ENCODE measurements at regions not wholly inside any gene's neighbourhood (a gene's known extent, or its start where the extent isn't known, plus 50 kb on each side); places are given as distances from the start of the nearest gene placed in this dataset.
A peak's percentile ranks its signal among the peaks of the same experiment; 100 is the strongest.
"Not testable (repeated sequence)": the region's sequence is repeated elsewhere in the genome, so short reads cannot be mapped to it uniquely, and the experiment has no call there.

DNA sequence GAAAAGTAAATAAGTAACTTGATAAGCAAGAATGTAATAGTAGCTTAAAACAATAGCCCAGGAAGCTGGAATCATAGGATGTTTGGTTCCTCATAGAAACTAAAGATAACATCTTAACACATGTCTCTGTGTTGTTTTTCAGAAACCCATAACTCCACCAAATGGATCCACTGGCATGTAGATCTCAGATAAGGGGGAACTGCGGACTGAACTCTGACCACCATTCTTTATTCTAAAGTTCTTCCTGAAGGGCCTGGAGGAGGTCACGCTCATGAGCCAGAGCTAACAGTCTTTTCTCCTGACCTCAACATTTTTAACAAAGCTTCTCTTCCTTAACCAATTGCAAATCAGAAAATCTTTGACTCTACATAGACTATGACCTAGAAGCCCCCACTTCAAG, 101.9 kb downstream of the SOX14 start:
- H3K4me1 ChIP-seq (ENCODE audit: control insufficient read depth, low read depth, low read length), result no peaks in the 10 kb centered on the region
- H3K4me2 ChIP-seq (ENCODE audit: low read length), result no peak overlapping the region
- WGBS (ENCODE audit: extremely low coverage, insufficient coverage, low lambda C conversion rate), result no CpG with 5 or more reads among the region's 2 CpGs

GRCh38 chr3:137866933-137867332, 102.8 kb downstream of the SOX14 start:
- Histone ChIP-seq H4K5ac (ENCODE audit: low read length) (no peak overlapping the region), H2BK120ac (ENCODE audit: low read depth, low read length) (no peak overlapping the region), H3K4me3 (ENCODE audit: low read length) (no peak overlapping the region), H3K4me1 (ENCODE audit: control insufficient read depth, low read depth, low read length) (no peaks in the 10 kb centered on the region), H3K79me2 (ENCODE audit: control insufficient read depth, insufficient read depth, low read length) (no peaks in the 10 kb centered on the region), H3K27ac (ENCODE audit: low read depth, low read length) (no peak overlapping the region), H3K18ac (ENCODE audit: low read length) (no peak overlapping the region), H2AK5ac (ENCODE audit: low read length) (no peak overlapping the region), H3K9ac (ENCODE audit: low read length) (no peak overlapping the region), H3K27me3 (ENCODE audit: insufficient read depth, low read length, poor library complexity) (no peaks in the 10 kb centered on the region), H3K4me2 (ENCODE audit: low read length) (no peak overlapping the region), H4K8ac (ENCODE audit: low read depth, low read length) (no peak overlapping the region), H3K56ac (ENCODE audit: low read length) (no peak overlapping the region), H2BK15ac (replicated peaks; ENCODE audit: low read depth) (no peak overlapping the region), H3K79me1 (ENCODE audit: low read length) (no peaks in the 10 kb centered on the region), H3K23ac (ENCODE audit: low read length) (no peak overlapping the region), H3K36me3 (ENCODE audit: control insufficient read depth, insufficient read depth, low read length) (no peaks in the 10 kb centered on the region), H2BK5ac (ENCODE audit: low read length) (no peak overlapping the region), H3K4ac (ENCODE audit: low read depth, low read length) (no peak overlapping the region)
- WGBS (ENCODE audit: extremely low coverage, insufficient coverage, low lambda C conversion rate), result no CpG with 5 or more reads among the region's 4 CpGs
- peak; percentile 62 for DNase-seq

More for the DNA sequence above, 101.9 kb downstream of the SOX14 start:
- Histone ChIP-seq H3K79me2 (ENCODE audit: control insufficient read depth, insufficient read depth, low read length) (no peaks in the 10 kb centered on the region), H4K8ac (ENCODE audit: low read depth, low read length) (no peak overlapping the region), H3K23ac (ENCODE audit: low read length) (no peak overlapping the region), H3K27ac (ENCODE audit: low read depth, low read length) (no peak overlapping the region), H3K4ac (ENCODE audit: low read depth, low read length) (no peak overlapping the region), H4K5ac (ENCODE audit: low read length) (no peak overlapping the region), H3K36me3 (ENCODE audit: control insufficient read depth, insufficient read depth, low read length) (no peaks in the 10 kb centered on the region), H3K79me1 (ENCODE audit: low read length) (no peaks in the 10 kb centered on the region), H3K27me3 (ENCODE audit: insufficient read depth, low read length, poor library complexity) (no peaks in the 10 kb centered on the region), H3K9ac (ENCODE audit: low read length) (no peak overlapping the region), H2AK5ac (ENCODE audit: low read length) (no peak overlapping the region), H3K56ac (ENCODE audit: low read length) (no peak overlapping the region), H2BK120ac (ENCODE audit: low read depth, low read length) (no peak overlapping the region), H2BK5ac (ENCODE audit: low read length) (no peak overlapping the region), H2BK15ac (replicated peaks; ENCODE audit: low read depth) (no peak overlapping the region), H3K4me3 (ENCODE audit: low read length) (no peak overlapping the region), H3K18ac (ENCODE audit: low read length) (no peak overlapping the region)
- no peak for DNase-seq

DNA sequence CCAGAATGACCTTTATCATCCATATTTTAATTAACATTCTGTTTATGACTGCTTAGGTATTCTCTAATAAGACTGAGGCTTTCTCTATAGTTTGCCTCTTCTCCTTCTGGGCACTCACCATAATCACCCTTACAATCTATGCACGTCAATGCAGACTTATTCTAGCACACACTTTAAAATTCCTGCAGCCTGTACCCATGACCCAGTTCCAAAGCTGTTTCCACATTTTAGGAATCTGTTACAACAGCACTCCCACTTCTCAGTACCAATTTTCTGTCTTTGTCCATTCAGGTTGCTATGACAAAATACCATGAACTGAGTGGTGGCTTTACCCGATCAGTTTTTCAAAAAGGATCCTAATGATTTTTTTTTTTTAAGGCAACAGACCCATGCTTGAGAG, 103.5 kb downstream of the SOX14 start:
- no CpG with 5 or more reads among the region's 2 CpGs for WGBS (ENCODE audit: extremely low coverage, insufficient coverage, low lambda C conversion rate)

GRCh38 chr3:137869022-137869421, 104.9 kb downstream of the SOX14 start:
- no peak for DNase-seq
- no peaks in the 10 kb centered on the region for H3K79me2 ChIP-seq (ENCODE audit: control insufficient read depth, insufficient read depth, low read length)
- no peaks in the 10 kb centered on the region for H3K36me3 ChIP-seq (ENCODE audit: control insufficient read depth, insufficient read depth, low read length)
- H3K4ac ChIP-seq (ENCODE audit: low read depth, low read length), result no peak overlapping the region
- H3K79me1 ChIP-seq (ENCODE audit: low read length), result no peaks in the 10 kb centered on the region
- WGBS (ENCODE audit: extremely low coverage, insufficient coverage, low lambda C conversion rate), result no CpG with 5 or more reads among the region's 5 CpGs
- no peak overlapping the region for H3K56ac ChIP-seq (ENCODE audit: low read length)
- H3K27ac ChIP-seq (ENCODE audit: low read depth, low read length), result no peak overlapping the region
- no peak overlapping the region for H2BK5ac ChIP-seq (ENCODE audit: low read length)
- H4K5ac ChIP-seq (ENCODE audit: low read length), result no peak overlapping the region
- H3K4me1 ChIP-seq (ENCODE audit: control insufficient read depth, low read depth, low read length), result no peaks in the 10 kb centered on the region
- no peak overlapping the region for H3K4me2 ChIP-seq (ENCODE audit: low read length)
- no peak overlapping the region for H3K9ac ChIP-seq (ENCODE audit: low read length)
- H4K8ac ChIP-seq (ENCODE audit: low read depth, low read length), result no peak overlapping the region
- H3K4me3 ChIP-seq (ENCODE audit: low read length), result no peak overlapping the region
- no peaks in the 10 kb centered on the region for H3K27me3 ChIP-seq (ENCODE audit: insufficient read depth, low read length, poor library complexity)
- H3K23ac ChIP-seq (ENCODE audit: low read length), result no peak overlapping the region
- H2AK5ac ChIP-seq (ENCODE audit: low read length), result no peak overlapping the region
- H2BK120ac ChIP-seq (ENCODE audit: low read depth, low read length), result no peak overlapping the region
- no peak overlapping the region for H3K18ac ChIP-seq (ENCODE audit: low read length)
- no peak overlapping the region for H2BK15ac ChIP-seq (replicated peaks; ENCODE audit: low read depth)

More for the DNA sequence above, 103.5 kb downstream of the SOX14 start:
- Histone ChIP-seq H3K79me1 (ENCODE audit: low read length) (no peaks in the 10 kb centered on the region), H4K8ac (ENCODE audit: low read depth, low read length) (no peak overlapping the region), H3K23ac (ENCODE audit: low read length) (no peak overlapping the region), H3K27ac (ENCODE audit: low read depth, low read length) (no peak overlapping the region), H2BK15ac (replicated peaks; ENCODE audit: low read depth) (no peak overlapping the region), H3K79me2 (ENCODE audit: control insufficient read depth, insufficient read depth, low read length) (no peaks in the 10 kb centered on the region), H3K36me3 (ENCODE audit: control insufficient read depth, insufficient read depth, low read length) (no peaks in the 10 kb centered on the region), H2BK5ac (ENCODE audit: low read length) (no peak overlapping the region), H3K4me3 (ENCODE audit: low read length) (no peak overlapping the region), H3K9ac (ENCODE audit: low read length) (no peak overlapping the region), H2BK120ac (ENCODE audit: low read depth, low read length) (no peak overlapping the region), H3K27me3 (ENCODE audit: insufficient read depth, low read length, poor library complexity) (no peaks in the 10 kb centered on the region), H3K4me1 (ENCODE audit: control insufficient read depth, low read depth, low read length) (no peaks in the 10 kb centered on the region), H3K4me2 (ENCODE audit: low read length) (no peak overlapping the region), H4K5ac (ENCODE audit: low read length) (no peak overlapping the region), H3K56ac (ENCODE audit: low read length) (no peak overlapping the region), H3K18ac (ENCODE audit: low read length) (no peak overlapping the region), H3K4ac (ENCODE audit: low read depth, low read length) (no peak overlapping the region), H2AK5ac (ENCODE audit: low read length) (no peak overlapping the region)
- no peak for DNase-seq

GRCh38 chr3:137872589-137872988, 108.5 kb downstream of the SOX14 start:
- not testable (repeated sequence) for H3K79me2 ChIP-seq (ENCODE audit: control insufficient read depth, insufficient read depth, low read length); H2AK5ac ChIP-seq (ENCODE audit: low read length); H3K4me3 ChIP-seq (ENCODE audit: low read length); H3K79me1 ChIP-seq (ENCODE audit: low read length); H3K27ac ChIP-seq (ENCODE audit: low read depth, low read length); H3K36me3 ChIP-seq (ENCODE audit: control insufficient read depth, insufficient read depth, low read length); H3K27me3 ChIP-seq (ENCODE audit: insufficient read depth, low read length, poor library complexity); H2BK120ac ChIP-seq (ENCODE audit: low read depth, low read length); H3K4ac ChIP-seq (ENCODE audit: low read depth, low read length); H4K8ac ChIP-seq (ENCODE audit: low read depth, low read length); H2BK5ac ChIP-seq (ENCODE audit: low read length); H4K5ac ChIP-seq (ENCODE audit: low read length); H3K56ac ChIP-seq (ENCODE audit: low read length); H3K18ac ChIP-seq (ENCODE audit: low read length); H3K4me1 ChIP-seq (ENCODE audit: control insufficient read depth, low read depth, low read length); DNase-seq; H3K4me2 ChIP-seq (ENCODE audit: low read length); H2BK15ac ChIP-seq (replicated peaks; ENCODE audit: low read depth); H3K9ac ChIP-seq (ENCODE audit: low read length); H3K23ac ChIP-seq (ENCODE audit: low read length)
- WGBS (ENCODE audit: extremely low coverage, insufficient coverage, low lambda C conversion rate), result no CpG with 5 or more reads among the region's 25 CpGs

- H3K4ac ChIP-seq (ENCODE audit: low read depth, low read length); H3K27ac ChIP-seq (ENCODE audit: low read depth, low read length); H3K18ac ChIP-seq (ENCODE audit: low read length); H3K4me1 ChIP-seq (ENCODE audit: control insufficient read depth, low read depth, low read length); H4K5ac ChIP-seq (ENCODE audit: low read length); H2AK5ac ChIP-seq (ENCODE audit: low read length); H3K4me3 ChIP-seq (ENCODE audit: low read length); H3K23ac ChIP-seq (ENCODE audit: low read length); H2BK120ac ChIP-seq (ENCODE audit: low read depth, low read length); H3K79me1 ChIP-seq (ENCODE audit: low read length); H2BK15ac ChIP-seq (replicated peaks; ENCODE audit: low read depth); H4K8ac ChIP-seq (ENCODE audit: low read depth, low read length); H3K9ac ChIP-seq (ENCODE audit: low read length); H3K27me3 ChIP-seq (ENCODE audit: insufficient read depth, low read length, poor library complexity); H3K36me3 ChIP-seq (ENCODE audit: control insufficient read depth, insufficient read depth, low read length); H2BK5ac ChIP-seq (ENCODE audit: low read length); H3K4me2 ChIP-seq (ENCODE audit: low read length); H3K56ac ChIP-seq (ENCODE audit: low read length); H3K79me2 ChIP-seq (ENCODE audit: control insufficient read depth, insufficient read depth, low read length): not testable (repeated sequence)
- peak; percentile 8 for DNase-seq
- WGBS (ENCODE audit: extremely low coverage, insufficient coverage, low lambda C conversion rate), result no CpG with 5 or more reads among the region's 6 CpGs
These were observed 113.1 kb upstream of the CLDN18 start for GRCh38 chr3:137896842-137897241.
